ENCODE measurements at regions not wholly inside any gene's neighbourhood (a gene's known extent, or its start where the extent isn't known, plus 50 kb on each side); places are given as distances from the start of the nearest gene placed in this dataset.

GRCh38 chr5:162256711-162257110 lies 189.1 kb downstream of the GABRG2 start:
- TF ChIP-seq TAF1 (IDR thresholded peaks at IDR 0.05; ENCODE audit: borderline replicate concordance, insufficient read depth, low read length), result no peak
- TF ChIP-seq SIN3A (IDR thresholded peaks at IDR 0.05; ENCODE audit: borderline replicate concordance, insufficient read depth, low read length), result no peak
- no peak for TF ChIP-seq FOXP2 (optimal IDR thresholded peaks at IDR 0.05; ENCODE audit: borderline replicate concordance, extremely low read depth, extremely low read length, insufficient read depth)
- TF ChIP-seq POLR2AphosphoS5 (IDR thresholded peaks at IDR 0.05; ENCODE audit: low read depth, low read length), result no peak
